Endothelial cell of umbilical vein (primary cell): ENCODE measurements at regions not wholly inside any gene's neighbourhood (a gene's known extent, or its start where the extent isn't known, plus 50 kb on each side); places are given as distances from the start of the nearest gene placed in this dataset.

Experiments
- BruUV-seq: library from RNA; stranded (reverse); fragments of 400-500 nt; replicated peaks from 2 replicates; lab custom pipeline; 2021; lab: Mats Ljungman, UMichigan
- CTCF ChIA-PET: fragments of 300-600, 350-600 bp; sonication (Branson Sonifier 250); formaldehyde crosslinking; loops from one replicate; lab custom pipeline; 2021; ENCODE audit warnings: antibody characterized with exemption, inconsistent platforms; lab: Charles Lee
- POLR2A ChIA-PET: fragments of 300-600, 350-600 bp; sonication (Branson Sonifier 250); formaldehyde crosslinking; loops from one replicate; lab custom pipeline; 2021; ENCODE audit warnings: antibody characterized with exemption, inconsistent platforms; lab: Charles Lee
- DNase-seq: peaks from one replicate; pipeline ENCODE4 v3.0.0-alpha.2; 2011; ENCODE audit warnings: low read depth, low spot score
- FAIRE-seq: peaks from 2 replicates; lab custom pipeline; 2011; peaks lifted over from hg19 to GRCh38; lab: Jason Lieb, UNC
- H2AFZ ChIP-seq: 2 replicates; pipeline ENCODE4 v1.6.0; 2012; ENCODE audit warnings: low read depth, low read length, control low read depth, inconsistent platforms
- H3K27ac ChIP-seq: 2 replicates; pipeline ENCODE4 v1.5.1; 2011; ENCODE audit warnings: low read depth, mild to moderate bottlenecking, control low read depth, low read length, moderate library complexity; ENCODE audit not compliant: insufficient read depth
- H3K27me3 ChIP-seq, 2 experiments: 2 replicates each; pipeline versions ENCODE4 v1.6.0 to v1.6.1; 2011; ENCODE audit warnings: low read length in 2 of 2, mixed read lengths in 1 of 2; ENCODE audit not compliant: control insufficient read depth in 2 of 2, insufficient read depth in 2 of 2
- H3K36me3 ChIP-seq, 2 experiments: 2 replicates in 1 of 2; 3 replicates in 1 of 2; pipeline ENCODE4 v1.5.1; 2011; ENCODE audit warnings: low read length in 2 of 2, mild to moderate bottlenecking in 1 of 2, moderate library complexity in 1 of 2; ENCODE audit not compliant: control insufficient read depth in 2 of 2, insufficient read depth in 2 of 2; ENCODE audit errors: extremely low read depth in 1 of 2
- H3K4me1 ChIP-seq: 3 replicates; pipeline ENCODE4 v1.5.1; 2011; ENCODE audit warnings: mild to moderate bottlenecking, low read length; ENCODE audit not compliant: control insufficient read depth, insufficient read depth; ENCODE audit errors: extremely low read depth
- H3K4me2 ChIP-seq: 2 replicates; pipeline ENCODE4 v1.6.1; 2011; ENCODE audit warnings: low read length, control low read depth, mixed read lengths; ENCODE audit not compliant: insufficient read depth
- H3K4me3 ChIP-seq, 3 experiments: fragments of 200-600 bp in 1 of 3; sonication (generic), shearing (Covaris generic) in 1 of 3; replicated peaks in 1 of 3; 2 replicates each; pipeline ENCODE4 v1.5.1; 2011 to 2016; ENCODE audit warnings: control low read depth in 3 of 3, low read length in 3 of 3, mild to moderate bottlenecking in 2 of 3, inconsistent platforms in 1 of 3, low read depth in 1 of 3, moderate library complexity in 1 of 3; ENCODE audit not compliant: insufficient read depth in 1 of 3
- H3K79me2 ChIP-seq: 2 replicates; pipeline ENCODE4 v1.6.0; 2012; ENCODE audit warnings: low read length, inconsistent platforms; ENCODE audit not compliant: control insufficient read depth, insufficient read depth
- H3K9ac ChIP-seq: replicated peaks from 2 replicates; pipeline ENCODE3; 2011; ENCODE audit warnings: low read length, control low read depth; ENCODE audit not compliant: insufficient read depth; ENCODE audit errors: extremely low read depth
- H3K9me1 ChIP-seq: replicated peaks from 3 replicates; pipeline ENCODE4 v1.6.0; 2011; ENCODE audit warnings: mild to moderate bottlenecking, low read length; ENCODE audit not compliant: control insufficient read depth, insufficient read depth; ENCODE audit errors: extremely low read depth
- H3K9me3 ChIP-seq: replicated peaks from 2 replicates; pipeline ENCODE4 v1.5.1; 2012; ENCODE audit warnings: low read length, inconsistent platforms; ENCODE audit not compliant: control insufficient read depth, insufficient read depth
- H4K20me1 ChIP-seq: replicated peaks from 2 replicates; pipeline ENCODE3; 2011; ENCODE audit warnings: mild to moderate bottlenecking, low read length; ENCODE audit not compliant: control insufficient read depth, insufficient read depth; ENCODE audit errors: extremely low read depth
- CTCF ChIP-seq, 2 donors: IDR thresholded peaks; 1 replicate in 1 of 2; 2 replicates in 1 of 2; pipeline ENCODE4 v1.5.1; 2011; ENCODE audit warnings: low read length in 2 of 2, mild to moderate bottlenecking in 2 of 2, moderate library complexity in 2 of 2, control low read depth in 1 of 2, inconsistent platforms in 1 of 2, low read depth in 1 of 2; ENCODE audit not compliant: insufficient read depth in 1 of 2; ENCODE audit errors: extremely low read depth in 1 of 2
- EZH2 ChIP-seq: IDR thresholded peaks from 2 replicates; pipeline ENCODE4 v1.6.1; 2012; ENCODE audit warnings: borderline replicate concordance, low read depth, mild to moderate bottlenecking, moderate library complexity, low read length, inconsistent platforms; ENCODE audit not compliant: severe bottlenecking
- FOS ChIP-seq: IDR thresholded peaks from 2 replicates; pipeline ENCODE4 v1.6.1; 2011; ENCODE audit warnings: mild to moderate bottlenecking, low read length, moderate library complexity, borderline replicate concordance; ENCODE audit not compliant: insufficient read depth
- GATA2 ChIP-seq: IDR thresholded peaks from 2 replicates; pipeline ENCODE4 v1.7.0; 2011; ENCODE audit warnings: low read depth, mild to moderate bottlenecking, moderate library complexity, mixed read lengths, low read length; ENCODE audit not compliant: insufficient read length, insufficient read depth
- JUN ChIP-seq: IDR thresholded peaks from 2 replicates; pipeline ENCODE4 v1.6.1; 2011; ENCODE audit warnings: borderline replicate concordance, low read depth; ENCODE audit not compliant: insufficient read length, insufficient read depth
- MYC ChIP-seq: IDR thresholded peaks from one replicate; pipeline ENCODE4 v1.6.1; 2011; ENCODE audit warnings: mild to moderate bottlenecking, low read depth, low read length
- POLR2A ChIP-seq: IDR thresholded peaks from 2 replicates; pipeline ENCODE4 v1.6.1; 2012; ENCODE audit warnings: low read depth, mild to moderate bottlenecking, control low read depth, low read length
- POLR2AphosphoS5 ChIP-seq: IDR thresholded peaks from 2 replicates; pipeline ENCODE4 v1.6.1; 2012; ENCODE audit warnings: low read depth, mild to moderate bottlenecking, control low read depth, low read length, moderate library complexity; ENCODE audit not compliant: insufficient read depth
- dilution Hi-C: fragments of 300-500 bp; cut with MboI; formaldehyde crosslinking; loops from one replicate; pipeline ENCODE4 v1.15.0; 2019; ENCODE audit warnings: low sequenced_read_pairs; ENCODE audit not compliant: extremely low pct_ligation_motif_present
- intact Hi-C: fragments of 100-400 bp; cut with micrococcal nuclease; formaldehyde crosslinking; loops from one replicate; pipeline ENCODE4 v1.10.0; 2022
- TF ChIP-seq, protein P1 (sequence below): IDR thresholded peaks from 2 replicates; pipeline ENCODE4 v1.6.1; 2011; ENCODE audit not compliant: insufficient read depth, insufficient read length

GRCh38 chr2:37786191-37786698 lies 114.8 kb upstream of the CDC42EP3 start:
- H2AFZ ChIP-seq: no peak overlapping the region
- no peak overlapping the region for H3K4me2 ChIP-seq
- no peaks in the 10 kb centered on the region for H3K79me2 ChIP-seq
- no peaks in the 10 kb centered on the region for H3K36me3 ChIP-seq
- no peak overlapping the region for H3K4me3 ChIP-seq
- no peak overlapping the region for H3K27ac ChIP-seq
- BruUV-seq: no TSS peak
- CTCF ChIA-PET: no interaction called here
- intact Hi-C loops (no loop called here), dilution Hi-C loops (no loop called here)
- no peak for TF ChIP-seq JUN
- TF ChIP-seq EZH2: no peak
- no peak for TF ChIP-seq CTCF (IDR thresholded peaks at IDR 0.05; ENCODE audit: extremely low read depth in 1 of 2, insufficient read depth in 1 of 2, low read depth in 1 of 2, low read length in 2 of 2)
- no peak for TF ChIP-seq POLR2AphosphoS5
- TF ChIP-seq GATA2: no peak
- no peak for TF ChIP-seq POLR2A
- TF ChIP-seq MYC: no peak
- no peak for TF ChIP-seq FOS
- TF ChIP-seq, protein P1, sequence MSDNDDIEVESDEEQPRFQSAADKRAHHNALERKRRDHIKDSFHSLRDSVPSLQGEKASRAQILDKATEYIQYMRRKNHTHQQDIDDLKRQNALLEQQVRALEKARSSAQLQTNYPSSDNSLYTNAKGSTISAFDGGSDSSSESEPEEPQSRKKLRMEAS: no peak
- no peak overlapping the region for H3K9ac ChIP-seq
- H3K9me3 ChIP-seq: no peaks in the 10 kb centered on the region
- H3K9me1 ChIP-seq: no peaks in the 10 kb centered on the region
- H3K4me1 ChIP-seq: peaks cover 7% of the 10 kb centered on the region
- H4K20me1 ChIP-seq: no peaks in the 10 kb centered on the region
- no peaks in the 10 kb centered on the region for H3K27me3 ChIP-seq
- DNase-seq (no peak), FAIRE-seq (no peak)
- POLR2A ChIA-PET: no interaction called here
